Colon (tissue), 2 donors: ENCODE measurements at regions not wholly inside any gene's neighbourhood (a gene's known extent, or its start where the extent isn't known, plus 50 kb on each side); places are given as distances from the start of the nearest gene placed in this dataset.

Source experiments
- FAIRE-seq: peaks from 2 replicates; lab custom pipeline; 2012; peaks lifted over from hg19 to GRCh38; lab: Jason Lieb, UNC
- donor health status: control.
- donor health status: control.

DNA sequence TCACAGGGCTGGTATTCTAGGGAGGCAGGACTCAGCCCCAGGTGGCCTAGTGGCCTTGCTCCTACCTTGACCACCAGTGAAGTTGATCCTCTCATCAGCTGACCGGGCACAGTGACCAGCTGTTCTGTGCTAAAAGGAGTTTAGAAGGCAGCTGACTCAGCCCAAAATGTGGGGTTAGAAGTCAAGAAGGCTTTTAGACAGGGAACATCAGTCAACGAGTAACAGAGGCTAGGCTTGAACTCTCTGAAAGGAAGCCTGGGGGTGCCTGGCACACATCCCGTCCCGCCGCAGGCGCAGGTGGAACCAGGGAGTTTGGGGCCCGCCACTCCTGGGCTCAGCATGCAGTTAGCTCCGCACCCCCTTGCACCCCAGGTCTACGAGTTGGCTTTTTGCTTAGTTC is 114.9 kb upstream of the SLC45A1 start:
- FAIRE-seq = no peak

DNA sequence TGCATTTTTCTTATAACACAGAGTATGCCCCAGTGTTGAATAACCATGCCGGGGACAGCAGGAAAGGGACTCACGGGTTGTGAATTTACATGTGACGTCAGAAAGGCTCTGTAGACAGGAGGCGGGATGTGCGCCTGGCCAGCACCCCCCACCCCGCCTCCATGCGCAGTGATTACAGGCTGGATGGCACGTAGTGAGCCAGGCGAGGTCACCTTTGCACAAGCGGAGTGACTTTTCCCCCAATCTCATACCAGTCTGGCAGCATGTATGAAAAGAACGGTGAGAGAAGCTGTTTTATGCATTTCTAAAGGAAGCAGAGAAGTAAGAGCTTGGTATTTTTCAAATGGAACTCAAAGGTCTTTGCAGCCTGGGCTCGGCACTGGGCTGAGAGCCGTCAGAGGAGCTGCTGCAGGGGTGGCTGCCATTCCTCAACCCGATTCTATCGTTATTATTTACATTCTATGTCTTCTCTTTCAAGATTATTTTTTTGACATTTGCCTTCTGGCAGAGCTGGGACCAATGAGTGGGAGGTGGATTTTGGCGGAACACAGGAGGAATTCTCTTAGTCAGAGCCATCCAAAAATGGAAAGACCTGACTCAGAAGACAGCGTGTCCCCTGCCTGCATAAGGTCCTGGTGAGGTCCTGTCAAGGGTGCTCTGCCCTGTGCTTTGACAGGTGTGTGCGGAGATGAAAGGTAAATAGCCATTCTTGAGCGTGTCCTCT is 115.6 kb upstream of the SLC45A1 start:
- no peak for FAIRE-seq

DNA sequence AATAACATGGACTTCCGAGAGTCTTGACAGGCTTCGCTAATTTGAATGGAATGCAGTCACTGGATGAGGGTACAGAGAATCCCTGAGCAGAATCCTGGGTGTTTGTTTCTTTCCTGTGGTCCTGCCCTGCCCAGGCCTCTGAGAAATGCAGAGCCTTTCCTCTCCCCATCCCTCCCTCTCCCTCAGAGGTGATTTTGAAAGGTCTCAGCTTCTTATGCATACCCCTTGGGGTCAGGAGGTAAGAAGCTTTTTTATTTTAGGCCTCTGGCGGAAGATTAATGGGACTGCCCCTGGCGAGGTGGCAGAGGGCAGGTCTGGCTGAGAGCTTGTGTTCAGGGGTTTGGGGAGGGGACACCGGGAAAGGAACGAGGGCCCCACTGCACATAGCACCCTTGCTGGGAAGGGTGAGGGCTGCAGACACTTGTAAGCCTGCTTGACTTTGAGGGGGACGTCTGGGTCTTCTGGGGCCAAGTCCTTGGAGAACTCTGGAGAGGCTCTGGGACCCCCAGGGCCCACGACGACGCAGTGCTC is 116.5 kb upstream of the SLC45A1 start:
- FAIRE-seq = no peak

- no peak for FAIRE-seq
These were observed 117.4 kb upstream of the SLC45A1 start for GRCh38 chr1:8200317-8201115.

DNA sequence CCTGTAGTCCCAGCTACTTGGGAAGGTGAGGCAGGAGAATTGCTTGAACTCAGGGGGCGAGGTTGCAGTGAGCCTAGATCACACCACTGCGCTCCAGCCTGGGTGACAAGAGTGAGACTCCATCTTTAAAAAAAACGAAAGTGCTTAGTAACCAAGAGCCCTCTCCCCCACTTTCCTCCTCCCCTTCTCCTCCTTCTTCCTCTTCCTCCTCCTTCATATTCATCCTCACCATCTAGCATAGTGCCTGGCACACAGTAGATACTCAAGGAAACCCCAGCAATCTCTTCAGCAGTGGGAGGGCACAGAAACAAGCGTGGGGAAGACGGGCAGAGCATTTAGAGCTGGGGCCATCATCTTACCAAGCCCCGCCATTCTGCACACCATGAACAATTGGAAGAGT is 119.4 kb upstream of the SLC45A1 start:
- no peak for FAIRE-seq

DNA sequence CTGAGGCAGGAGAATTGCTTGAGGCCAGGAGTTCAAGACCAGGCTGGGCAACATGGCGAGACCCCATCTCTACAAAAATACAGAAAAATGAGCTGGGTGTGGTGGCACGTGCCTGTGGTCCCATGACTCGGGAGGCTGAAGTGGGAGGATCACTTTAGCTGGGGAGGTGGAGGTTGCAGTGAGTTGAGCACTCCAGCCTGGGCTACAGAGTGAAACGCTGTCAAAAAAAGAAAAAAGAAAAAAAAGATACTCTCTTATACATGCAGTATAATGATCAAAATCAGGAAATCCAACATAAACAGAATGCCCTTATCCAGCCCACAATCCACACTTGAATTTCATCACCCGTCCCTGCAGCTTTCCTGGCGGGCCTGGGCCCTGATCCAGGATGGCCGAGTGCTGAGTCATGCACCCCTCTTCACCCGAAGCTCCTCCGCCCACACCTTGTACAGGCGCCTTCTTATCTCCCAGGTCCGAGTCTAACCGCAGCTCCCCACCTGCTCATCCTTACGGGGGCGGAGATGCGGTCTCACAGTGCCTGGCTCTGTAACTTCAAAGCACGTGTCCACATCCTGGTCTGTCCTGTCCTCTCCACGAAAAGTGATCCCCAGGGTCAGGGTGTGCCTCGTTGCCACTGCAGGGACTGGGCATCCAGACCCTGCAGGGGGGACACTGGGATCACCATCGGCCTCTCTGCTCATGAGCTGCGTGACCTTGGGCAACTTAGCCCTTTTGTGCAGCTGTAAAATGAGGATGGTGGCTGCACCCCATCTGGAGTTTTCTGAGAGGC is 120.2 kb upstream of the SLC45A1 start:
- FAIRE-seq = no peak

GRCh38 chr1:8194481-8195227 is 123.3 kb upstream of the SLC45A1 start:
- FAIRE-seq = no peak

DNA sequence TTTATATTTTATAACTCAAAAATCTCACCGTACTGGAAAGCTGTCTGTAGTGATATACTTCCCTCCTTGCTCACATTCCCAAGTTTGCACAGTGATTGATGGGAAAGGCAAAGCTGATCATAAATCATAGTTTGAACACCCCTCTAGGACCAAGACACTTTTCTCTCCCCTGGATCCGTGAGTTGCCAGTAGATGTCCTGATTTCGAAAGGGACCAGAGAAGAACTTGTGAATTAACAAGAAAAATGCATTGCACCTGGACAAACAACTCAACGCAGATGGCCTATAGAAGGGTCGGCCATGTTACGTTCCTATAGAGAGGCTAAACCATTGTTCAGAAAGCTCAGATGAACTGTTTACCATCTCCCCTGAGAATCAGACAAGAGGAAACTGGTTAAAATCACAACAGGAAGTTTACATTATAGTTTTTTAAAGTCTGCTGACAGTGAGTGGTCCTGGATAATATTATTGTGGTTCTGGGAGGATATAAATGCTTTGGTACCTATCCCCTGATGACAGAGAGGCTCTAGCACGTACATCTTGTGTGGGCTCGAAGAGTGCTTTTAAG is 124.0 kb upstream of the SLC45A1 start:
- no peak for FAIRE-seq

GRCh38 chr1:8191474-8191873 is 126.4 kb upstream of the SLC45A1 start:
- no peak for FAIRE-seq

- FAIRE-seq = no peak
These were observed 127.9 kb upstream of the SLC45A1 start for GRCh38 chr1:8189931-8190483.

- no peak for FAIRE-seq
These were observed 132.5 kb upstream of the SLC45A1 start for GRCh38 chr1:8185400-8185799.

DNA sequence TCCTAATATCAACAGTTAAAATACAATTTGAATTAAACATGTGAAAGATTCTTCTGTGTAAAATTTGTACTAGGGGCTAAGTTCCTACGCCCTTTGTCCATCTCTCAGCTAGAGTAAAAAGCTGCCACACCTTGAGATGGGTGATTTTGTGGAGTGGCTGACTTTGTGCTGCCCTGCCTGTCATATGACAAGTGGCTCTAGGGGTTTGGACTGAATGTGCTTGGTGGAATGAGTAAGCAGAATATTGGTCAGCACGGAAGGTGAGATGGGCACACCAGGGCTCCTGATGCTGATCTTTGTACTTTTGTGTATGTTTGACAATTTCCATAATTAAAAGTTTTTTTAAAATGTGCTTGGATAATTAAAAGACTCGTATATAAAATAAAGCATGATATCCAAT is 133.6 kb upstream of the SLC45A1 start:
- no peak for FAIRE-seq

DNA sequence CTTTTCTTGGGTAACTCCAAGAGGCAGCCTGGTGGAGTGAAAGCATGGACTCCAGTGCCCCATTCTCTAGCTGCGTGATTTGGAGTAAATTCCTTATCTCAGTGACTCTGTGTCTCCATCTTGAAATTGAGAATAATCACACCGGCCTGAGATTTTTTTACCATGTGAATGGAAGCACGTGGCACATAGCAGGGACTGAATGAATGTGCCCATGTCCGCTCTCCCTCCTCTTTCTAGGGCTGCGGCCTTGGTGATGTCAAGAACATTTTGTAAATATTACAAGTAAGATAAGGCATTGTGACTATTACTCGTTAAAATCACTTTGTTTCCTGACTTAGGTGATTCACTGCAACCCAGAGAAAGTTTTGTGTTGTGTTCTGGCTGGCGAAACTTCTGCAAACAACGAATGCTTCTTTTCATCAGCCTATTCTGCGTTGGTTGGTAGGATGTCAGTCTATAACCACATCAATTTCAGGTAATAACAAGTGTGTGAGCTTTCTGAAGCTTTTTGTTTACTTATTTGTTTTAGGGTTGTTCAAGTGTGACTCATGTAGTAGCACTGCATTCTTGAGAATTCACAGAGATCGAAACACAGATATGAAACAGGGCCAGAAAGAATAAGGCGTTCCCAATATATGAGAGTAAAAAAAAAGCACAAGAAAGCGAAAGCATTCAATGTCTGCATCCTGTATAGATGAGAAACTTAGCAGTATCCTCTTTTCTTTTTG is 135.7 kb upstream of the SLC45A1 start:
- FAIRE-seq = no peak

DNA sequence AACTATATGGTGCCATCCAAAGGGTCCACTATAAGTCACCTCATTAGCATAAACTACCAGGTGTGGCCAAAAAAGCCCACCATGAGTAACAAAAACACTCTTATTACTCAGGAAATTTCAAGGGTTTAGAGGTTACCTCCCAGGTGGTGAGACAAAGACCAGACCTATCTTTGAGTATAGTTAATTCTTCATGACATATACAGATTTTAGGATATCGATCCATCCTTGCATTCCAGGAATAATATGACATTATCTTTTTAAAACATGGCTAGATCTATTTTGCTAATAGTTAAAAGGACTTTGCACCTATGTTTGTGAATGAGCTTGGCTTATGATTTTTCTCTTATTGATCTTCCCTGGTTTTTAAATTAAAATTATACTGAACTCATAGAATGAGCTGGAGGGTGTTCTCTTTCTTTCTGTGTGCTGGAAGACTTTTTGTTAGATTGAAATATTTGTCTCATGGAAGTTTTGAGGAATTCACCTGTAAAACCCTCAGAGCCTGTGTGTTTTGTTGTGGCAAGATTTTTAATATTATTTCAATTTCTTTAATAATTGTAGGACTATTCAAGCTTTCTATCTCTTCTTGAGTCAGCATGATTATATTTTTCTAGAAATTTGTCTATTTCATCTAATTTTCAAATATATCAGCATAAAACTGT is 138.7 kb upstream of the SLC45A1 start:
- FAIRE-seq = no peak

- FAIRE-seq = no peak
These were observed 141.6 kb upstream of the SLC45A1 start for GRCh38 chr1:8176279-8176678.

DNA sequence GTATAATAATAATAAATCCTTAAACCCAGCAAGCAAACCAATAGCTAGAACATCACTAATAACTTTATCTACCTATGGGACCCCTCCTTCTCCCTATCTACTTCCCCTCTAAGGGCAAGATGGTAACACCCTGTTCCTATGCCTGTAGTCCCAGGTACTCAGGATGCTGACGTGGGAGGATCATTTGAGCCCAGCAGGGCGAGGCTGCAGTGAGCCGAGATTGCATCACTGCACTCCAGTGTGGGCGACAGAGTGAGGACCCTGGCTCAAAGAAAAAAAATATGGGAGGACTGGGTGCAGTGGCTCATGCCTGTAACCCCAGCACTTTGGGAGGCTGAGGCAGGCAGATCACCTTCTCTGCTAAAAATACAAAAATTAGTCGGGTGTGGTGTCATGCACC is 143.1 kb upstream of the SLC45A1 start:
- no peak for FAIRE-seq

- no peak for FAIRE-seq
These were observed 145.8 kb upstream of the ERRFI1 start for GRCh38 chr1:8171751-8172464.

DNA sequence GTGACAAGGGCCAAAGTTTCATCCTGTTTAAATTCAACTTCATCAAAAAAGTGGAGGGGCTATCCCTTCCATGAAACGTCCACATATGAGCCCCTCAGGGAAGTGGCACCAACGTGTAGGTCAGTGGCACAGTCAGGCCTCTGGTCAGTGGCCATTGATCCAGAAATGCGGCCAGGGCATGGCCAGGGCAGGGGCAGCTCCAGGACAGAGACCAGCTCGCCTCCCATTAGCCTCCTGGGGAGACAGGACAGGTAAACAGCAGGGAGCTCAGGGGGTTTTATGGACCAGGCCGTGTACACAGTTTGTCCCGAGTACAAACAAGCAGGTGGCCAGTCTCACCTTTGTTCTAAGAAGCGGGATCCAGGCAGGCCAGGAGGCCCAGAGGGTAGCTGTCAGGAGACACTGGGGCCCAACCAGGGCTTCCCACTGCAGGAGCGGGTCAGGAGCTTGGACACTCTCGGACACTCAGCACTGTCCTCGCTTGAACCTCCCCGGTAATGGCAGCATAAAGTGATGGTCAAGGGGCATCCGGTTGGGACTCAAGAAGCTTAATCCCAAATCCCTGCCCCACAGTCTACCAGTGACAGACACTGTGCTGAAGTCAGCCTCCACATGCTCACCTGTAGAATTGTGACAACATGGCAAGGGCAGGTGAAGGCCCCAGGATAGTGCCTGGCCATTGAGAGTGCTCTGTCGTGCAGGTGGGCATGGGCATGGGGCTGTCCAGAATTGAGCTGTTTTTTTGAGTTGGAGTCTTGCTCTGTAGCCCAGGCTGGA is 144.1 kb upstream of the ERRFI1 start:
- FAIRE-seq = no peak
